SK-N-MC (cell line): ENCODE measurements at regions not wholly inside any gene's neighbourhood (a gene's known extent, or its start where the extent isn't known, plus 50 kb on each side); places are given as distances from the start of the nearest gene placed in this dataset.

Source experiments
- EZH2 ChIP-seq: fragments of 200-600 bp; sonication (generic); IDR thresholded peaks from one replicate; pipeline ENCODE4 v1.6.1; 2017; ENCODE audit warnings: antibody characterized with exemption
- FOXP2 ChIP-seq: optimal IDR thresholded peaks from 2 replicates; pipeline ENCODE3; 2011; ENCODE audit warnings: mild to moderate bottlenecking, moderate library complexity; ENCODE audit not compliant: insufficient read depth; ENCODE audit errors: extremely low read length, control extremely low read depth
- POLR2AphosphoS5 ChIP-seq: IDR thresholded peaks from 2 replicates; pipeline ENCODE4 v1.6.1; 2012; ENCODE audit warnings: mild to moderate bottlenecking, low read depth, low read length, borderline replicate concordance

DNA sequence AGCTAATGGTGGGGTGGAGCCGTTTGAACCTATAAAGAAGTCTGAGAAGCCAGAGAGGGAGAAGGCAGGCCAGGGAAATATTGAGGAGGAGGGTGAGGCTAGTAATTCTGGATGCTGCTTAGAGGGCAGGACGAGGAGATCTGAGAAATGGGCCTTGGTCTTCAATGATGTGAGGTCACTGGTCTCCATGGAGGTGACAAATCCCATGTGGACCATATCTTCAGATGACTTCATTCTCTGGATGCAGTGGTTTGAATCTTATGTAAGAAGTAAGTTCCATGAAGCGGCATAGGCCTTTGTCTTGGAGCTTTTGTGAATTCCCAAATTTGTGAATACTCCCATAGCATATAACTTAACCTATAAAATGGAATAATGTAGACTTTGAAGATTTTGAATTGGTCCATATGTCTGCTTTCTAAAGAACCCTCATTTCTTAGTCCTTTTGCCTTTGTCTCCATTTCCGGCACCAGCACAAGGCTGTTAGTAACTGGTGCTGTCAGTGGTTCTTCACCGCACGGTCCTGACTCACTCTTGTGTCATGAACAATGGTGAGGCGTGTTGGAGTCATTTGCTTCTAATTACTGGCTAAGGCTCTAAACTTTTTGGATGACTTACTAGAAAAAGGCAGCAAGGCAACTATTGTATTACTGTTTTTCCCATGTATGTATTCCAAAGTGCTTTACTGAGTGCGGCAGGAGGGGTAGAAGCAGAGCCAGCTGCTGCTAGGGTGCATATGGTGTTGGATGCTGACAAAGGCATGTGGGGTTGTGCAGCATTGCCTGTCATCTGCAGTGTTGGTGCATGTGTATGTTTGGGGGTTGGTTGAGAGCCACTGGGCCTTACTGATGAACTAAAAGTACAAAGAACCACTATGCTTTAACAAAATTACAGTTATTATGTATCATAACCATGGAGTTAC, 279.3 kb upstream of the C2CD4B start:
- TF ChIP-seq POLR2AphosphoS5 (no peak), EZH2 (no peak), FOXP2 (no peak)
